GM19452 (cell line): ENCODE measurements at regions not wholly inside any gene's neighbourhood (a gene's known extent, or its start where the extent isn't known, plus 50 kb on each side); places are given as distances from the start of the nearest gene placed in this dataset.

ENCODE experiments used
- ATAC-seq: cut with Tn5 transposase; IDR thresholded peaks from one replicate; pipeline ENCODE4 v1.9.1; 2021; ENCODE audit not compliant: unreplicated experiment

DNA sequence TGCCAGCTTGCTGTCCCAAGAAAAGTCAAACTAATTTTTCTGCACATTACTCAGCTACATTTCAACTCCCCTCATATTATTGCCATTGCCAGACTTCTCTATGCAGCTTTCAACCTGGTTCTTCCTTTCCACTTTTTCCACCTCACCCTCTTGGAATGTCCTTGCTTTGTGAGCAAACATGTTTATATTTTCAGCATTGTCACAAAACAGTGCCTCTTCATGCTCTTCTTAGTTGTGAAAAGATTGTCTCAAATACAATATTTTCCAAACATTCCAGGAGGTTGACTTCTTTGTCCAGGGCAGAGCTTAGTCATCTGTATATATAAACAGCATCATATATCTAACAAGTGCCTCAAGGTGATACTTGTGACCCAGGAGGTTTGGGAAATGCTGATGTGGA, 803.3 kb upstream of the CELF4 start:
- no peak for ATAC-seq

DNA sequence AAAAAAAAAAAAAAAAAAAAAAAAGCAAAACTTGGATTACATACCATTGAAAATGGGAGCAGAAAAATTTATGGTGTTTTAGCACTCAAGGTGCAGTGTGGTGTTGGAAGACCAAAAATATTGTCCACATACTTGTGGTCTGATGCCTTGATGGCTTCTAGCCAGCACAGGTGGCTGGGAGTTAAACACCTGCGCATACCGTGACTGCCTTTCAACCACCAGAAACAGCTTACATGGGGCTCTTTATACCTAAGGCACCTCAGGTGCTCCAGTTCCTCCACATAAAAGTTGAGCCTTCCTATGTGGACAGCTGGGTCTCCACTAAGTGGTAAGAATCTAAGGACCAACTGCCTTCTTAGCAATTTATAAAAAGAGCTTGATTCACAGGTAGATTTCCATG, 802.6 kb upstream of the CELF4 start:
- no peak for ATAC-seq

DNA sequence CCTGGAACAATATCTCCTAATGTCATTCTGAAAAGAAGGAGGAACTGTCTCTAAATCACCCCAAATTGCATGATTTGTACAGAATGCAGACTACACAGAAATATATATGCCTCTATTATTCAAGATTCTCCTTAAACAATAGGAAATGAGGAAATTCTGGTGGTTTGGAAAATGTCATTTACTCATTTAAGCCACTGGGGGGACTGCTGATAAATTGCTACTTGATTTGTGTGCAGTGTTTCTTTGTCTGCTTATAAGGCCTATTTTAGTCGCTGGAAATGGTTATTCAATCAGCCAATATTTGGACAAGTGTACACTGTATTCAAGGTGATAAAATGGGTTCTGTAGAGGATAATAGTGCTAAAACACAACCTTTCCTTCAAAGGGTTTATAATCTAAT, 801.9 kb upstream of the CELF4 start:
- no peak for ATAC-seq

- ATAC-seq, result no peak
Measured at GRCh38 chr18:38362286-38362792, 796.7 kb upstream of the CELF4 start.

- no peak for ATAC-seq
Measured at GRCh38 chr18:38358805-38359657, 793.4 kb upstream of the CELF4 start.

DNA sequence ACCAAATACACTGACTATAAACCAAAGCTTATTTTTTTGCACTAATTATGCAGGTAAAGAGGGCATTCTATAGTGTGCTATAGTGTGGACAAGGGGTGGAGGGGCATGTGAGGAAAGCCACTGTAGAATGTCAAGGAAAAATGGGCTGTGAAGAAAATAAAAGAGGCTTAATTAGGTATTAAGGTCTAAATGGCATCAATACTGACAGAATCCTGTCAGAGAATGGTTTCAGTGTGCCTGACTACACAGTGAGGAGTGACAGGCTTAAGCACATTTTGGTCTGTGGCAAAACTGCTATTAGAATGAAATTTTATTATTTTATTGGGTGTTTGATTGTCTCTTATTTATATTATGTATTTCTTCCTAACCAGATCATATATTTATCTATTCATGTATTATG, 787.6 kb upstream of the CELF4 start:
- no peak for ATAC-seq

DNA sequence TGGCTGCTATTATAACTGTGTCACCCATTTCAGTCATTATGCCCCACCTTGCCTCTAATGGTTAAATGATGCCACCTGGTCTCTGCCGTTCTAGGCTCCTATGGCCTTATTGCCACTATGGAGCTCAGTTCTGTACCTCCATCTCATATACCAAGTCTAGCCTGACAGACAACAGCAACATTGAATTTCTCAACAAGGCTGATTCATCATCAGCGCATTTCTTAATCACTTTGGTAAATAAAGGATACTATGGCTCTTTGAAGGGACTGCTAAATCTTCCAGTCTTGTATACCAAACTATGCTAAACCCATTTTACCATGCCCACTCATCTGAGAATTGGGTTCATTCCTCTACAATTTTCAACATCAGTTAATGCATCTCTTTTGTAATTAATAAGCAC, 784.5 kb upstream of the CELF4 start:
- ATAC-seq, result no peak

DNA sequence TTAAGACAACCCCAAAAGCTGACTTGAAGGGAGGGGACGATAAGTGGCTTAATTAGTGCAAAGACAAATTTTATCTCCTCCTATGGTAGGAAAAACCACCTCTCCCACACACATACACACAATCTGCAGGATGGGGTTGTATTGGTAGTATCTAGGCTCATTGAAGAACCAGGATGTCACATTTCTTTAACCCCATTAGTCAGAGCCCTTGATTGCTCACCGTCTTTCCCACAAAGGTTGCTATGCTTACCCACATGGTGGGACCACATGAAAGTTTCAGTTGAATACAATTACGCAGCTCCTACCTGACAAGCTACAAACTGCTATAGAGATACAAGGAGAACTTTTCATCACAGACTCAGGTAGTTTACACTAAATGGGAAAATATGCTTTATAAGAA, 765.0 kb upstream of the CELF4 start:
- ATAC-seq, result no peak

DNA sequence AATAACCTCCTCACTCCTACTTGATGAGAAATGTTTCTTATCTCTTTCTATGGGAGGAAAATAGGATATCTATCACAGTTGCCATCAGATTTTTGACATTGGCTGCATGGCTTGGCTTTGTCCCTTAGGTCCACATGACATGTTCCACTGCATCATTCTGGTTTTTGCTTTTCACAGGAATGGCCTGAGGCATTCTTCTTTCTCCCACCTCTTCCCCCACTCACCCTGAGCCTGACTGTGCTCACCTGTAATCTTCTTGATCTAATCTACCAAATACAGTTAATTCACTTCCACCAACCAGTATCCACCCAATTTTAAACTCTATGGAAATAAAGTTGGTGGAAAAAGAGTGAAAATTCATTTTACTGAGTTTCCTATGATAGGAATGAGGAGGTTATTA, 763.5 kb upstream of the CELF4 start:
- no peak for ATAC-seq

DNA sequence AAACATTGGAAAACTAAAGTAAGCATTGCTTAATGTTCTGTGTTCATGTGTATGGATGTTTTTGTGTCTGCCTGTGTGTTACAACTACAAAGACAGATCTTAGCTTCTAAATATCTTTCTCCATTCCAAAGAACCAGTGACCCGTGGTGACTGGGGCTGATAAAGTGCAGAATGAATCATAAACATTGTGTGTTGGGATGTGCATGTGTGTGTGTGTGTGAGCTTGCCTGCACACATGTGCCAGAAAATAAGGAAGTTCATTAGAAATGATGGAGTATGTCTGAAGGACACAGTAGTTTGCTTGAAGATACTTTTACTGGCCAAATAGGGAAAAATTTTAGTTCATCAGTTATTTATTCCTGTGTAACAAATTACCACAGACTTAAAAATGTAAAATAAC, 756.6 kb upstream of the CELF4 start:
- no peak for ATAC-seq

GRCh38 chr18:38321262-38321661, 755.7 kb upstream of the CELF4 start:
- no peak for ATAC-seq

DNA sequence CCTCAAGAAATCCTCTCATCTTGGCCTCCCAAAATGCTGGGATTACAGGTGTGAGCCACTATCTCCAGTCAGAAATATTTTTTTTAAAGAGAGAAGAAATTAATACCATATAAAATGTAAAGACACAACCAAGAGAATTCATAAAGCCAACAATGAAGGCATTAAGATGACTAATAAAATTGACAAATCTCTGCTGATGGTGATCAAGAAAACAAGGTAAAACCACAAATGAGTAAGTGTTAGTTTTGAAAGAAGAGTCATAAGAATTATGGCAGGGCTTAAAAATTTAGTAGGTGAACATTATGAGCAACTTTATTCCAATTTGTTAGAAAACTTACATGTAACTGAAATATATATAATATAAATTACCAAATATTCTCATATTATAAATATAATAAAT, 752.8 kb upstream of the CELF4 start:
- ATAC-seq, result no peak

DNA sequence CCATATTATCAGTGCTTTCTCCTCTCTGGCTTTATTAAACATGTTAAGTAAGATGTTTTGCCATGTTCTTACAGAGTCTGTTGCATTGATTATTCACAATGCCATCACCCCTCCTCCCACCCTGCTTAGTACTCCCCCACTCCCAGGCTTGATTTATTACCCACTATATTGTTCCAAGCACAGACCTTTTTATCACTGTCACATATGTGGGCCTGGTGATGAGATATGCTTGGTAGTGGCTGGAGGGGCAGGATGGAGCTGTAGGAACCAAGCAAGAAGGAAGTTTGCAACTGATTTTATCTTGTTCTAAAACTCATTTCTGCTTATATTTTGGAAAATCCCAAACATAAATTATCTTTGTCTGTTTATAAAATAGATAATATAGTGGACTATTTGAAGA, 748.2 kb upstream of the CELF4 start:
- ATAC-seq, result no peak

DNA sequence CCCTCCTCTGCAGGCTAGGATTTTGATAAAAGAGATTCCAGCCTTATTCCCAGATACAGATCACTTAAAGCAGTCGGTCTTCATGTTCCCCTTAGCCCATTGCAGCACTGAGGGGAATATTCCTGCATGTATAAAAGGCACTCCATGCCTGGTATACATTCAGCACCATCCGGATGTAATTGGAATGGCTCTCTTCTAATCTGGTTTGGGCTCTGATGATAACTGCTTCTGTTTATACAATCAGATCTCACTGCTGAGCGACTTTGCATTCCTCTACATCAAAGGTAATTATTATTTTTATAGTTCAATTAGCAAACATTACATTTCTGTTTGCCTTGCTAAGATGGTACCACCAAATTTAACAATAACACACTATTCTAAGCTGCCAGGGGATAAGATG, 746.9 kb upstream of the CELF4 start:
- ATAC-seq, result no peak

DNA sequence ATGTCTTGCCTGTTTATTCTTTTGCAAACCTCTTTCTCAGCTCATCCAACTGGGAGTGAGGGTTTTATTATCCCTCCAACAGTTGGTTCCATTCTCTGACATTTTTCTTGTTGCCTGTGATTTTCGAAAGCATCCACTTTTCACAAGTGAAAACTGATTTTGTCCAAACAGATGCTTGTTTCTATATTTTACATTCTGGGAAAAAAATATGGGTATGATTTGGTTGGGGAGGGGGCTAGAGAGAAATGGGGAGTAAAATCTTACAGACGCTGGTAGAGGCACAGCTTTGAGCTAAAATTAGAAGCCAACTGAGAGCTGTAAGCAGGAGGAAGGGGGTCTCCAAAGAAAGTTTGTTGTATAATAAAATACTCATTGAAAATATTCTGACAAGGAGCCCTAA, 745.3 kb upstream of the CELF4 start:
- ATAC-seq, result no peak

DNA sequence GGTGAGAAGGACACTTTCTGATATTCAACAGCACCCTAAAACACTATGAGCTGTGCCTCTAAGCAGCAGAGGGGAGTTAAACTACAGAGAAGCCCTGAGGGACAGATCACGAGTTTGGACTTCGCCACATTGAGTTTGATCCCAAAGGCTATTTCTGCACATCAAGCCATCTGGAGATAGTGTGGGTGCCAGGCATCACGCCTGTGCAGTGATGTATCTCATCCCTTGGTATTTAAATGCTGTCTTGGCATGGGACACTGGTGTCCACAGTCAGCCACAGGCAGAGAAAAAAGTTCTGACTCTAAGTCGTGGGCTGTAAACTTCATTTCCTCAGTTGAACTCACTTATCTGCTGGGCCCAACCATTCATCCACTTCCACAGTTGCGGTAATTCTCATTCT, 742.3 kb upstream of the CELF4 start:
- no peak for ATAC-seq

DNA sequence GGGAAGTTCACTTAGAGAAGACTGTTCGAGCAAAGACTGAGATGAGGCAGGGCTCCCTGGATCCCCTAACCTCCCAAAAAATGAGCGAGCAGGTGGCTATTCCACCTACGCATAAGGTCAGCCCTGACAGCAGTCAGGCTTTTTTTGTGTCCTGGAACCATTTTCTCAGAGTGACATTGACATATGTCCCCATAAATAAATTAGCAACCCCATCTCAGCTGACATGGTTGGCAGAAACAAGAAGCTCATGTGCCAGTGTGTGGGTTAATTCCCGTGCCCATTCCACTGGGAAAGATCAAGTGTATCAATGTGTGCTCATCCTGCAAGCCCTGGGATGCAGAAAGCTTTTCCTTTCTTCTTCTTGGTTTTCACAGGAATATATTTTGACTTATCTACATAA, 740.4 kb upstream of the CELF4 start:
- ATAC-seq, result no peak

DNA sequence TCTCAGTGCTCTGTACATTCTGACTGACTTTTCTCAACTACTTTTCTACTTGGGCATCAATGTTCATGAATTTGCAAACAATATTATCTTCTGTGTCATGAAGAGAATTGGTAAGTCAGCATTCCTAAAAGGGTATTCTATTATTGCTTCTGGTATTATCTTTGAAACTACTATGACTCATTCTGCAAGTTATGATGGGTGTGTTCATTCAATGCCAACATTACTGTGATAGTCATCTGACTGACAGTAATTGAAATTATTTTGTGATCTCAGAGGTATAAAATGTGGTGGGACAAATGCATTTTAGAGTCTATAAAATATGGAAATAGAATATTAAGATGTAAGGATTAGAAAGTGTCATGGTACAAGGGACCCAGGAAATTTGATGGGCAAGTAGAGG, 736.0 kb upstream of the CELF4 start:
- no peak for ATAC-seq

- no peak for ATAC-seq
Measured at GRCh38 chr18:38297910-38298309, 732.3 kb upstream of the CELF4 start.

DNA sequence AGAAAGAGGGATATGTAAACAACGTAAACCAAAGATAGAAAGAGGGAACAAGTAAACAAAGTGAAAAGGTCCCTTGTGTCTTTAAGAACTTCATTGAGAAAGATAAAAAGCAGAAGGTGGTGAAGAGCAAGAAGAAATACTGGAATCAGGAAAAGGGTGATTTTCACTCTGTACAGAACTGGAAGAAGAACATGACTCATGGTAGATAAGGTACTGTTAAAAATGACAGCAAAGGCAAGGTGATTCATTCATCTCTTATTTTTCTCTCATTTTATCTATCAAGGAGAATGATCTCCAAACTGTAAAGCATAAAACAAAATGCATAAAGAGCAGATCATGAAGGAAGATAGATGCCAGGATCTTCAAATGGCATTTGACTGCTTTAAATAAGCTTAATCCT, 724.6 kb upstream of the CELF4 start:
- ATAC-seq, result no peak

GRCh38 chr18:38284972-38285371, 719.4 kb upstream of the CELF4 start:
- ATAC-seq, result no peak

- ATAC-seq, result no peak
Measured at GRCh38 chr18:38263066-38263465, 697.5 kb upstream of the CELF4 start.

- no peak for ATAC-seq
Measured at GRCh38 chr18:38262661-38263060, 697.1 kb upstream of the CELF4 start.
